ENCODE measurements at regions not wholly inside any gene's neighbourhood (a gene's known extent, or its start where the extent isn't known, plus 50 kb on each side); places are given as distances from the start of the nearest gene placed in this dataset.

DNA sequence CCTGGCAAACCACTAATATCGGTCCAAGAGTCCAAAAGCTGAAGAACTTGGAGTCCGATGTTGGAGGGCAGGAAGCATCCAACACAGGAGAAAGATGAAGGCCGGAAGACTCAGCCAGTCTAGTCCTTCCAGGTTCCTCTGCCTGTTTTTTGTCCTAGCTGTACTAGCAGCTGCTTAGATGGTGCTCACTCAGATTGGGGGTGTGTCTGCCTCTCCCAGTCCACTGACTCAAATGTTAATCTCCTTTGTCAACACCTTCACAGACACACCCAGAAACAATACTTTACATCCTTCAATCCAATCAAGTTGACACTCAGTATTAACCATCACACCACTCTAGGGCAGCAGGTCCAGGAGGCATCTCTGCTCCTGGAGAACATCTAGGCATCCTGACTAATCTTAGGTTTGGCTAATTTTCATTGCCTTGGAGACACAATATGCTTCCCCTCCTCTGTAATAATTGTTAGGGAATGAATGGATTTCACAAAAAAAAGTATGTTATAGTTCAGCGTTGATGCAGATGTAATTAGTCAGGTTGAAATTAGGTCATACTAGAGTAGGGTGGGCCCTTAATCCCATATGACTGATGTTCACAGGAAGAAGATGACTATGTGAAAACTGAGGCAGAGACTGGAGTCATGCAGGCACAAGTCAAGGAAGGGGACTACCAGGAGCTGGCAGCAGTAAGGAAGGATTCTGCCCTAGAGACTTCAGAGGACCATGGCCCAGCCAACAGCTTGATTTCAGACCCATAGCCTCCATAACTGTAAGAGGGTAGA lies 183.4 kb downstream of the RBM26 start:
- intact Hi-C loops (cut with micrococcal nuclease) = no loop called here
- no peak overlapping the region for H3K27ac ChIP-seq (ENCODE audit: low read depth, low read length)
- H3K4me1 ChIP-seq (ENCODE audit: control insufficient read depth in 2 of 2, insufficient read depth in 2 of 2, low read length in 2 of 2) = no peaks in the 10 kb centered on the region
- H3K4me3 ChIP-seq (ENCODE audit: low read length) = no peak overlapping the region
- peaks cover 0 to 12% (median 0%) of the 10 kb centered on the region in 5 donors for H3K36me3 Mint-ChIP-seq
- no peaks in the 10 kb centered on the region for H3K9me3 ChIP-seq (ENCODE audit: control insufficient read depth in 2 of 3, low read length in 3 of 3)
- no peak for ATAC-seq
- H3K36me3 ChIP-seq (ENCODE audit: control insufficient read depth in 2 of 3, insufficient read depth in 3 of 3, low read length in 3 of 3) = no peaks in the 10 kb centered on the region
- no peak overlapping the region for H3K27ac Mint-ChIP-seq
- peaks cover 0 to 1% (median 0%) of the 10 kb centered on the region in 11 donors for H3K9me3 Mint-ChIP-seq
- ChIA-PET POLR2A (no interaction called here), CTCF (no interaction called here)
- no peak overlapping the region for H3K4me3 Mint-ChIP-seq
- peaks cover 0 to 8% of the 10 kb centered on the region in 2 donors for H3K27me3 ChIP-seq (ENCODE audit: control insufficient read depth in 2 of 2, insufficient read depth in 2 of 2, low read length in 2 of 2)
- peaks cover 20 to 44% (median 29%) of the 10 kb centered on the region in 5 donors for H3K27me3 Mint-ChIP-seq
- peaks cover 0 to 2% (median 0%) of the 10 kb centered on the region in 7 donors for H3K4me1 Mint-ChIP-seq
- DNase-seq = no peak

DNA sequence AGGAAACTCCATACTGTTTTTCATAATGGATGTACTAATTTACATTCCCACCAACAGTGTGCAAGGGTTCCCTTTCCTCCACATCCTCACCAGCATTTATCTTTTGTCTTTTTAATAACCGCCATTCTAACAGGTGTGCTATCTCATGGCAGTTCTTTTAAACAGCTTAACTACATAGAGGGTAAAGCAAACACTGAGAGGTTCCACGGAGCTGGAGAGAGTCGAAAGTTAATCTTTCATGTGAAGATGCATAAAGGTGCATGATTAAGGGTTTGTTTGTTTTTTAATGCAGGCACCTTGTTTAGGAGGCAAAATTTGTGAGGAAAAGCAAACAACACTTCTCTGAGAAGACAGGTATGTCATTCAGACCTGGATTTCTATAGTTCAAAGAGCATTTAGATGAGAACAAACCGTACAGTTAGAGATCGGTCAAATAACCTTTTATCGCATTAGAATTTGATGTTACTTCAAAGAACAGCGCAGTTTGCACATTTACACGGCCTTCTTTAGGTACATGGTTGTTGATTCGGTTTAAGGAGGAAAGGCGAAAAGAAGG lies 193.9 kb downstream of the RBM26 start:
- ATAC-seq = no peak
- Mint-ChIP-seq H3K27me3 (peaks cover 21 to 32% (median 25%) of the 10 kb centered on the region in 5 donors), H3K9me3 (peaks cover 0 to 3% (median 0%) of the 10 kb centered on the region in 11 donors), H3K27ac (no peak overlapping the region), H3K4me3 (no peak overlapping the region), H3K4me1 (no peaks in the 10 kb centered on the region), H3K36me3 (no peaks in the 10 kb centered on the region)
- Histone ChIP-seq H3K4me3 (ENCODE audit: low read length) (no peak overlapping the region), H3K36me3 (ENCODE audit: control insufficient read depth in 2 of 3, insufficient read depth in 3 of 3, low read length in 3 of 3) (no peaks in the 10 kb centered on the region), H3K27ac (ENCODE audit: low read depth, low read length) (no peak overlapping the region), H3K27me3 (ENCODE audit: control insufficient read depth in 2 of 2, insufficient read depth in 2 of 2, low read length in 2 of 2) (no peaks in the 10 kb centered on the region), H3K4me1 (ENCODE audit: control insufficient read depth in 2 of 2, insufficient read depth in 2 of 2, low read length in 2 of 2) (no peaks in the 10 kb centered on the region), H3K9me3 (ENCODE audit: control insufficient read depth in 2 of 3, low read length in 3 of 3) (no peaks in the 10 kb centered on the region)
- intact Hi-C loops (cut with micrococcal nuclease) = loop anchor here in 1 of 2 donors (1.0 kb wide), 1 partner anchor 8 kb away; no protein-coding TSS in a partner anchor
- no peak for DNase-seq
- CTCF ChIA-PET = no interaction called here
- POLR2A ChIA-PET = no interaction called here

DNA sequence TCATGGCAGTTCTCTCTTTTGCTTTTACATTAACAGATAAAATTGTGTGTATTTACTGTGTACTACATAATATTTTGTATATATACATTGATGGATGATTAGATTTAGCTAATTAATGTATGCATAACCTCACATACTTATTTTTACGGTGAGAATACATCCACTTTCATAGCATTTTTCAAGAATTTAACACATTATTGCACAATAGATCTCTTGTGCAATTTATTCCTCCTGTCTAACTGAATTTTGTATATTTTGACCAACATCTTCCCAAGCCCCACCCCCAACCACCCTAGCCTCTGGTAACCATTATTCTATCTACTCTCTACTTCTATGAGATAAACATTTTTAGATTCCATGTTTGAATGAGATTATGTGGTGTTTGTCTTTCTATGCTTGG lies 194.7 kb downstream of the RBM26 start:
- Mint-ChIP-seq H3K9me3 (peaks cover 0 to 3% (median 0%) of the 10 kb centered on the region in 11 donors), H3K4me3 (no peak overlapping the region), H3K4me1 (no peaks in the 10 kb centered on the region), H3K27me3 (peaks cover 15 to 25% (median 17%) of the 10 kb centered on the region in 5 donors), H3K27ac (no peak overlapping the region), H3K36me3 (no peaks in the 10 kb centered on the region)
- Histone ChIP-seq H3K4me1 (ENCODE audit: control insufficient read depth in 2 of 2, insufficient read depth in 2 of 2, low read length in 2 of 2) (no peaks in the 10 kb centered on the region), H3K36me3 (ENCODE audit: control insufficient read depth in 2 of 3, insufficient read depth in 3 of 3, low read length in 3 of 3) (no peaks in the 10 kb centered on the region), H3K9me3 (ENCODE audit: control insufficient read depth in 2 of 3, low read length in 3 of 3) (no peaks in the 10 kb centered on the region), H3K27ac (ENCODE audit: low read depth, low read length) (no peak overlapping the region), H3K27me3 (ENCODE audit: control insufficient read depth in 2 of 2, insufficient read depth in 2 of 2, low read length in 2 of 2) (no peaks in the 10 kb centered on the region), H3K4me3 (ENCODE audit: low read length) (no peak overlapping the region)
- ATAC-seq (no peak), DNase-seq (no peak)
- intact Hi-C loops (cut with micrococcal nuclease) = no loop called here
- POLR2A ChIA-PET = no interaction called here
- CTCF ChIA-PET = no interaction called here

DNA sequence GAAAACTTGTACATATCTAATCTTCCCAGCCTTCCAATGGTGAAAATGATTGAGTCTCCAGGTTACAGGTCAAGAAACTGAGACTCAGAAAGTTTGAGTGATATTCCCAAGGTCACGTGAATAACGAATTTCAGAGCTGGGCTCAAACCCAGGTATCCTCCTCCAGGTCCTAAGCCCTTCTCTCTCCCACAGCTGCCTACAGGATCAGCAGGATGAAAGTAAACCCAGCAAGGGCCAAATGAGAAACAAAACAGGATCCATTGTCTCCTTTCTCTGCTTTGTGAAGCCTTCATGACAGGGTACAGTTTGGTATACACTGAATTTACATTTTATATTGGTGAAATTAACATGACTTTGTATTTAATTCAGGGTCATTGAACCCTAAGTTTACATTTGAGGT lies 208.1 kb downstream of the RBM26 start:
- Histone ChIP-seq H3K36me3 (ENCODE audit: control insufficient read depth in 2 of 3, insufficient read depth in 3 of 3, low read length in 3 of 3) (no peaks in the 10 kb centered on the region), H3K27me3 (ENCODE audit: control insufficient read depth in 2 of 2, insufficient read depth in 2 of 2, low read length in 2 of 2) (no peaks in the 10 kb centered on the region), H3K4me3 (ENCODE audit: low read length) (no peak overlapping the region), H3K9me3 (ENCODE audit: control insufficient read depth in 2 of 3, low read length in 3 of 3) (no peaks in the 10 kb centered on the region), H3K4me1 (ENCODE audit: control insufficient read depth in 2 of 2, insufficient read depth in 2 of 2, low read length in 2 of 2) (peaks cover 9 to 11% of the 10 kb centered on the region in 2 donors), H3K27ac (ENCODE audit: low read depth, low read length) (no peak overlapping the region)
- CTCF ChIA-PET = no interaction called here
- Mint-ChIP-seq H3K4me1 (peaks cover 6 to 36% (median 21%) of the 10 kb centered on the region in 7 donors), H3K27me3 (peaks cover 0 to 12% (median 8%) of the 10 kb centered on the region in 5 donors), H3K9me3 (peaks cover 0 to 2% (median 0%) of the 10 kb centered on the region in 11 donors), H3K27ac (no peak overlapping the region), H3K36me3 (peaks cover 0 to under 1% (median 0%) of the 10 kb centered on the region in 5 donors), H3K4me3 (no peak overlapping the region)
- POLR2A ChIA-PET = no interaction called here
- ATAC-seq (no peak), DNase-seq (no peak)
- intact Hi-C loops (cut with micrococcal nuclease) = loop anchor here in 1 of 2 donors (10.0 kb wide), 2 partner anchors 287 to 327 kb away; partner anchors contain the start of gene NDFIP2

DNA sequence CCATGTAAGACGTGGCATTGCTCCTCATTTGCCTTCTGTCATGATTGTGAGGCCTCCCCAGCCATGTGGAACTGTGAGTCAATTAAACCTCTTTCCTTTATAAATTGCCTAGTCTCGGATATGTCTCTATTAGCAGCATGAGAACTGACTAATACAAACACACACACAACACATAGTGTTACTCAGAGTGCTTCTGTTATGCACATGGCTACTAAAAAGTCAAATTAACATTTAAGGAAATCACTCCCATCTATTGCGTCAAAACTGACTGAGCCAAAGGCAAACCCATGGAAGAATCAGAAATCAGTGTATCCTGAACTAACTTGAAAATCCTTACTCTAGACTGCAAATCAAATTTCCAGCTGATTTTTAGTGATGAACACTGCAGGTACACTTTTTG lies 209.2 kb downstream of the RBM26 start:
- Histone ChIP-seq H3K27ac (ENCODE audit: low read depth, low read length) (no peak overlapping the region), H3K9me3 (ENCODE audit: control insufficient read depth in 2 of 3, low read length in 3 of 3) (no peaks in the 10 kb centered on the region), H3K4me1 (ENCODE audit: control insufficient read depth in 2 of 2, insufficient read depth in 2 of 2, low read length in 2 of 2) (peaks cover 9 to 11% of the 10 kb centered on the region in 2 donors), H3K27me3 (ENCODE audit: control insufficient read depth in 2 of 2, insufficient read depth in 2 of 2, low read length in 2 of 2) (no peaks in the 10 kb centered on the region), H3K4me3 (ENCODE audit: low read length) (no peak overlapping the region), H3K36me3 (ENCODE audit: control insufficient read depth in 2 of 3, insufficient read depth in 3 of 3, low read length in 3 of 3) (no peaks in the 10 kb centered on the region)
- DNase-seq (no peak), ATAC-seq (no peak)
- H3K9me3 Mint-ChIP-seq = peaks cover 0 to 2% (median 0%) of the 10 kb centered on the region in 11 donors
- peaks cover 6 to 44% (median 21%) of the 10 kb centered on the region in 7 donors for H3K4me1 Mint-ChIP-seq
- CTCF ChIA-PET = no interaction called here
- H3K4me3 Mint-ChIP-seq = no peak overlapping the region
- POLR2A ChIA-PET = no interaction called here
- intact Hi-C loops (cut with micrococcal nuclease) = loop anchor here in 1 of 2 donors (10.0 kb wide), 2 partner anchors 288 to 328 kb away; partner anchors contain the start of gene NDFIP2
- peaks cover 0 to 4% (median 0%) of the 10 kb centered on the region in 5 donors for H3K36me3 Mint-ChIP-seq
- no peak overlapping the region for H3K27ac Mint-ChIP-seq
- peaks cover 0 to 20% (median 8%) of the 10 kb centered on the region in 5 donors for H3K27me3 Mint-ChIP-seq

DNA sequence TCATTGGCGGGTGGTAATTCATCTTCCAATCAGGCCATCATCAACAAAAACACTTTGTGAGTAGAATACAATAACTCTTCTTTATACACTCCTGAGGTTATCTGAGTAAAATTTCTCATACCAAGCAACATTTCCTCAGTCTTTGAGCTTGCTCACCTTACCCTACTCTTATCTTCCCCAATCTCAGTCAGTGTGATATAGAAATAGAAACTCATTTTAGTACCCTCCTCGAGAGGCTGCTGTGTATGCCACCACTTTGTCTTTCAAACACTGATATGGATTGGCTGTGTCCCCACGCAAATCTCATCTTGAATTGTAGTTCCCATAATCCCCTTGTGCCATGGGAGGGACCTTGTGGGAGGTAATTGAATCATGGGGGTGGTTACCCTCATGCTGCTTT lies 209.7 kb downstream of the RBM26 start:
- ATAC-seq (no peak), DNase-seq (no peak)
- H3K9me3 Mint-ChIP-seq = peaks cover 0 to 2% (median 0%) of the 10 kb centered on the region in 11 donors
- H3K27me3 Mint-ChIP-seq = peaks cover 0 to 17% (median 4%) of the 10 kb centered on the region in 5 donors
- Histone ChIP-seq H3K9me3 (ENCODE audit: control insufficient read depth in 2 of 3, low read length in 3 of 3) (no peaks in the 10 kb centered on the region), H3K27me3 (ENCODE audit: control insufficient read depth in 2 of 2, insufficient read depth in 2 of 2, low read length in 2 of 2) (no peaks in the 10 kb centered on the region), H3K4me3 (ENCODE audit: low read length) (no peak overlapping the region), H3K4me1 (ENCODE audit: control insufficient read depth in 2 of 2, insufficient read depth in 2 of 2, low read length in 2 of 2) (peaks cover 9 to 11% of the 10 kb centered on the region in 2 donors), H3K27ac (ENCODE audit: low read depth, low read length) (no peak overlapping the region), H3K36me3 (ENCODE audit: control insufficient read depth in 2 of 3, insufficient read depth in 3 of 3, low read length in 3 of 3) (no peaks in the 10 kb centered on the region)
- ChIA-PET POLR2A (no interaction called here), CTCF (no interaction called here)
- intact Hi-C loops (cut with micrococcal nuclease) = loop anchor here in 1 of 2 donors (10.0 kb wide), 2 partner anchors 288 to 328 kb away; partner anchors contain the start of gene NDFIP2
- H3K27ac Mint-ChIP-seq = no peak overlapping the region
- H3K4me3 Mint-ChIP-seq = no peak overlapping the region
- peaks cover 0 to 4% (median 0%) of the 10 kb centered on the region in 5 donors for H3K36me3 Mint-ChIP-seq
- peaks cover 6 to 49% (median 21%) of the 10 kb centered on the region in 7 donors for H3K4me1 Mint-ChIP-seq

All from naive thymus-derived CD4-positive, alpha-beta T cell (primary cell).